GM18520 (cell line): ENCODE measurements at regions not wholly inside any gene's neighbourhood (a gene's known extent, or its start where the extent isn't known, plus 50 kb on each side); places are given as distances from the start of the nearest gene placed in this dataset.
"Not testable (repeated sequence)": the region's sequence is repeated elsewhere in the genome, so short reads cannot be mapped to it uniquely, and the experiment has no call there.

Experiments
- ATAC-seq: cut with Tn5 transposase; IDR thresholded peaks from one replicate; pipeline ENCODE4 v1.9.1; 2021; ENCODE audit not compliant: unreplicated experiment

GRCh38 chr5:148740966-148741742 lies 85.3 kb upstream of the ADRB2 start:
- no peak for ATAC-seq

DNA sequence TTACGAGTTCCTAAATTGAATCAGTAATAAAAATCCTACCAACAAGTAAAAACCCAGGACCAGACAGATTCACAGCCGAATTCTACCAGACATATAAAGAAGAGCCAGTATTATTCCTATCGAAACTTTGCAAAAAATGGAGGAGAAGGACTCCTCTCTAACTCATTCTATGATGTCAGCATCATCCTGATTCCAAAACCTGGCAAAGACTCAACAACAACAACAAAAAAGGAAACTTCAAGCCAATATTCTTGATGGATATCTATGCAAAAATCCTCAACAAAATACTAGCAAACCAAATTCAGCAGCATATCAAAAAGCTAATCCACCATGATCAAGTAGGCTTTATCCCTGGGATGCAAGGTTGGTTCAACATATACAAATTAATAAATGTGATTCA lies 84.6 kb upstream of the ADRB2 start:
- ATAC-seq, result not testable (repeated sequence)

- ATAC-seq, result not testable (repeated sequence)
Observed at GRCh38 chr5:148744380-148744779, 82.0 kb upstream of the ADRB2 start.

- no peak for ATAC-seq
Observed at GRCh38 chr5:148746826-148747535, 79.4 kb upstream of the ADRB2 start.

- no peak for ATAC-seq
Observed at GRCh38 chr5:148747536-148747906, 78.9 kb upstream of the ADRB2 start.

DNA sequence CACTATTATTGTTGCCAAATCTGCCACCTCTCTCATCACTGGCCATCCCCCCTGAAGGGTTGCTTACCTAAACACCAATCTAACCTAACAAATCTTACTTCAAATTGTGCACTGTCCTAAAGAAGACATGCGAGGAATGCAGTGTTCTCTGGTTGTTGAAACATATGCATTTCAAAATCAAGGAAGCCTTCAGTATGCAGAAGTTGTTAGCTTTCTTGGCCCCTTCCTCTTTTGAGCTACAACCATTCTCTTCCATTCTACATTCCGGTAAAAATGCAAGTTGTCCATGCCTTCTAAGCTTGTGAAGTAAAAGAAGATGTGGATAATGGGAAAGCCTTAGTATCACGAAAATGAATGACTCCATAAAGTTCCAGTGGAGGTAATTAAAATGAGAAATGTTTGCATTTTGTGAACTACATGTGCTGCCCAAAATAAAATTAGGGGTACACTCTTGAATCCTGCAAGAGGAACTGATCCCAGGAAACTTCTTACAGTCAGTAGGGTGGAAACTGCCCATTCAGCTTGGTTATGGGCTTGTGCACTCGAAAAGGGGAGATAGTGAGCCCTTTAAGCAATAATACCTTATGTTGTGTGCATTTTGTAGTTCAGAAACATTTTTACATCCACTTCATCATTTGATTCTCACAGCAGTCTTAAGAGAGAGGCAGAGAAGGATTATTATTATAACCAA lies 77.6 kb upstream of the ADRB2 start:
- no peak for ATAC-seq

GRCh38 chr5:148750614-148751013 lies 75.8 kb upstream of the ADRB2 start:
- ATAC-seq, result no peak

GRCh38 chr5:148751025-148751424 lies 75.4 kb upstream of the ADRB2 start:
- no peak for ATAC-seq

DNA sequence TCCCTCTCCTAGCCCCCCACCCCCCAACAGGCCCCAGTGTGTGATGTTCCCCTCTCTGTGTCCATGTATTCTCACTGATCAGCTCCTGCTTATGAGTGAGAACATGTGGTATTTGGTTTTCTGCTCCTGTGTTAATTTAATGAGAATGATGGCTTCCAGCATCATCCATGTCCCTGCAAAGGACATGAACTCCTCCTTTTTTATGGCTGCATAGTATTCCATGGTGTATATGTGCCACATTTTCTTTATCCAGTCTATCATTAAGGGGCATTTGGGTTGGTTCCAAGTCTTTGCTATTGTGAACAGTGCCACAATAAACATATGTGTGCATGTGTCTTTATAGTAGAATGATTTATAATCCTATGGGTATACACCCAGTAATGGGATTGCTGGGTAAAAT lies 74.0 kb upstream of the ADRB2 start:
- ATAC-seq, result not testable (repeated sequence)

DNA sequence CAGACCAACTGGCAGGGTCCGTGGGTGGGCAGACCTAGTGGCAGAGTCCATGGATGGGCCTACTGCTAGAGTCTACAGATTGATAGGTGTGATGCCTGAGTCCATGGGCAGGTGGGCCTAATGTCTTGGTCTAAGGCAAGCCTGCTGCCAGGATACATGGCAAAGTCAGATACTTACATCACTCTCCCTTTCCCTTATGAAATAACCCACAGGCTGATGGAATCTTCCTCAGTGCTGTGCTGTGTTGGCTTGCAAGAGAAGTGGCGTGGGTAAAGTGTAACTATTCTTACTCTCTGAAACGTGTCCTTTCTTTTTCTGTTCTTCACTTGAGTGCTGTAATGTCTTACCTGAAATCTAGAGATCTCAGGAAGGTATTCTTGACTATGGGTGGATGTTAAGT lies 67.3 kb upstream of the ADRB2 start:
- no peak for ATAC-seq

GRCh38 chr5:148760945-148761638 lies 65.3 kb upstream of the ADRB2 start:
- ATAC-seq, result peak; percentile 100

DNA sequence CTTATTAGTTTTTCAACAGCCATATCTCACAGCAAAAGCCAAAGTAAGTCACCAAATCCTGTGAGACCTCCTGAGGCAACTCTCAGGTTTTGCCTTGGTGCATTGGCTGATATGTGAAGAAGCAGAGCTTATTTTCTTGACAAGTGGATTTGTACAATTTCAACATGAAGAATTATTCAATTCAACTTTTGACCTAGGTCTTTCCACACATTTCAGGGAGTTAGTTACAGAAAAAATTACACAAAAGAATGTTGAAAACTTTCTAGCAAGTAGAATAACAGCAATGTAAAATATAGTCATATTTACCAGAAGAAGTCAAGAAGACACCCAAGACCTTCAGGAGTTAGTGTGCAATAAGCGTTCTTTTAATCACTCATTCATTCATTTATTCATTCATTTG lies 62.4 kb upstream of the ADRB2 start:
- no peak for ATAC-seq

DNA sequence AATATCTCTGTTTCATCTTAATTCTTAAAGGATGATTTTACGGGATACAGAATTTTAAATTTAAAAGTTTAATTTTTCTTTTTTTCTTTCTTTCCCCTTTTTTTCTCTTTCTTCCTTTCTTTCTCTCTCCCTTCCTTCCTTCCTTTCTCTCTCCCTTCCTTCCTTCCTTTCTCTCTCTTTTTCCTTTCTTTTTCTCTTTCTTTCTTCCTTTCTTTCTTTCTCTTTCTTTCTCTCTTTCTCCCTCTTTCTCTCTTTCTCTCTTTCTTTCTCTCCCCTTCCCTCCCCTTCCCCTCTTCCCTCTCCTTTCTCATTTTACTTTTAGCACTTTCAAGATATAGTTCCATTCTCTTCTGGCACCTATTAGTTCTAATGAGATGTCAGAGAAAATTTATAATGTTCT lies 61.4 kb upstream of the ADRB2 start:
- ATAC-seq, result no peak

DNA sequence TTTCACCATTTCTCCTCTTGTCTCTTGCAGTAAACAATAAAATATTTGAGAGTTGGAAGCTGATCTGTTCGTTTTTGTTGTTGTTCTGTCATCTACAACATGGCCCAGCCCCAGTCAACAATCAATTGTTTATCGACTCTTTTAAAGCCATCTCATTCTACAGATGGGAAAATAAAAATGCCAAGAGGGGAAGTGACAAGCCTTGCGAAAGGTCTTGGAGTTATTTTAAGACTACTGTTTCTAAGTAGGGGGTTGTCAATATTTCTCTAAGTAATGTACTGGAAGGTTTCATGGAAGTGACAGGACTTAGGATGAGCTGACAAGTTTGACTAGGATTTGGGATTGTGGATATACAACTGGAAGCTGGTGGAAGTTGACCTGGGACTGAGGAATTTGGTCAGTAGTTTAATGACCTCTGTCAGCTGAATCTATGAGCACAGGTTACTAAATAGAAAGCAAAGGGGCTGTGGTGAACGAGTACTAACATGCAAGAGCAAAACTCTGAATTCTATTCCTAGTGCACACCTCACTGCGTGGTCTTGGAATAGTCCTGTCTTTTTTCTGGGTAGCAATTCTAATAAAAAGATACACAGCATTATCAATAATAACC lies 57.5 kb upstream of the ADRB2 start:
- no peak for ATAC-seq

DNA sequence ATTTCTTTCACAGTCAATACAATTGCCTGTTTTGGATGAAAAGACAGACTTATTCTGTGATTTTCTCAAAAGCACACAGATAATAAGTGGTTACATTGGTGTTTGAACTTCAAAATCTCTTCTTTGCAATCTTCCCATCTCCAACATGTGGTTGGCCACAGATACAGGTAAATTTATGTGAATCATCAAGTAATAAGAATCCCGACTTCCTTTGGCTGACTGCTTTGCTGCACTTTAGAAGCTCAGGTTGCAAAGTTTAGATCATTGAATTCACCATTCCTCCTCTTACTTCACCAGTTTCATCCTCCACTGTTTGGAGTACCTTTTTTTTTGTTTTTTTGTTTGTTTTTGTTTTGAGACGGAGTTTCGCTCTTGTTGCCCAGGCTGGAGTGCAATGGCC lies 56.5 kb upstream of the ADRB2 start:
- ATAC-seq, result no peak

DNA sequence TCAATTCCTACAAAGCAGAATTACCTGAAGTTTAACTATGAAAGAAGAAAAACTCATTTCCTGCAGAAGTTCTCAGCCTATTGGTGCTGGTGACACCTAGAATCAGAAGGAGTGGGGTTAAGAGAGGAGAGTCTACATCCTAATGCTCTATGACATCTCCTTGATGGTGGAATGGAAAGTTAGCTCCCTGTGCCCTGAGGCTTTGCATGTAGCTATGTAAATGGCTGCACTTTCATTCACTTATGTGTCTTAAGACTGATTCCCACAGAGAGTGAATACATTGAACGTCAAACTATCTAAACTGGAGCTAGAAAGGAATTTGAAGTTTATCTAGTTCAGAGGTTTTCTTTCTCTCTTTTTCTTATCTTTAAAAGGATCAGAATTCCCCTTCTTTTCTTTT lies 52.1 kb upstream of the ADRB2 start:
- no peak for ATAC-seq

DNA sequence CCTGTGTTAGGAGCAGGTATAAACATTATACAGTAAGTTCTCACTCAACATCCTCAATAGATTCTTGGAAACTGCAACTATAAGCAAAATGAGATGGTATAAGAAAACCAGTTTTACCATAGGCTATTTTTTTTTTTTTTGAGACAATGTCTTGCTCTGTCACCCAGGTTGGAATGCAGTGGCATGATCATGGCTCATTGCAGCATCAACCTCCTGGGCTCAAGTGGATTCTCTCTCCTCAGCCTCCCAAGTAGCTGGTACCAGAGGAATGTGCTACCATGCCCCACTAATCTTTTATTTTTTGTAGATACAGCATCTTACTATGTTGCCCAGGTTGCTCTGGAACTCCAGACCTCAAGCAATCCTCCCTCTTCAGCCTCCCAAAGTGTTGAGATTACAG lies 50.1 kb upstream of the ADRB2 start:
- no peak for ATAC-seq
